ENCODE measurements at regions not wholly inside any gene's neighbourhood (a gene's known extent, or its start where the extent isn't known, plus 50 kb on each side); places are given as distances from the start of the nearest gene placed in this dataset.

DNA sequence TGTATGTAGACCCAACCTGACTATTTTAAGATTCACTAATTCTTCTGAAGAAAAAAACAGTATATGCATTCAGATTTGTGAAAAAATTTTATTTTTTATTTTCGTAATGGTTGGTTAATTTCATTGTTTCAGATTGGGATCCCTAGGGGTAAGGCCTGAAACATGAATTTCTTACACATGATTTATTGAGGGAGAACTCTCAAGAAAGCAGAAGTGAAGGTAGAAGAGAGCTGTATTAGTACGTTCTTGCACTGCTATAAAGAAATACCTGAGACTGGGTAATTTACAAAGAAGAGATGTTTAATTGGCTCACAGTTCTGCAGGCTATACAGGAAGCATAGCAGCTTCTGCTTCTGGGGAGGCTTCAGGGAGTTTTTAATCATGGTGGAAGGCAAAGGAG is 611.9 kb upstream of the TECRL start:
- Histone ChIP-seq H3K36me3 (no peaks in the 10 kb centered on the region), H3K27ac (no peak overlapping the region), H3K27me3 (no peaks in the 10 kb centered on the region), H3K4me1 (peaks cover 0 to 3% (median 0%) of the 10 kb centered on the region in 4 donors), H3K4me3 (no peak overlapping the region), H3K9me3 (no peaks in the 10 kb centered on the region)
- intact Hi-C loops (cut with DNase I), result no loop called here
- 65 to 87% methylated on average over 2 of the region's 2 CpGs for WGBS, 2 donors
- TF ChIP-seq POLR2A (IDR thresholded peaks at IDR 0.05), result no peak
- DNase-seq, result no peak

DNA sequence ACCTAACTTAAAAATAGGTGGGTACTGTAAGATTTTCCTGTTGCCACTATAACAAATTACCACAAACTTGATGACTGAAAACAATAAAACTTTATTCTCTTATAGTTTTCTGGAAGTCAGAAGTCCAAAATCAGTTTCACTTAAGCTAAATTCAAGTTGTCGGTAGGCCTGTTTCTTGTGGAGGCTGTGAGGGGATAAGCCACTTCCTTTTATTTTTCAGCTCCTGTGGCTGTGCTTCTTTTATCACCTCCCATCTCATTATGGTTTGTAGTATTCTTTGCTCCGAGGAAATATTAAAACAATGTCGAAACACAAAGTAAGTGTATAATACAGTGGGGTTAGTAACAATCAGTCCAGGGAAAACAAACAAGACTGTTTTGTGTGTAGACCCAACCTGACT is 610.5 kb upstream of the TECRL start:
- no peaks in the 10 kb centered on the region for H3K27me3 ChIP-seq
- WGBS, 2 donors, result 48 to 49% methylated on average over 3 of the region's 3 CpGs
- no peak overlapping the region for H3K4me3 ChIP-seq
- DNase-seq, result no peak
- TF ChIP-seq, protein P1, sequence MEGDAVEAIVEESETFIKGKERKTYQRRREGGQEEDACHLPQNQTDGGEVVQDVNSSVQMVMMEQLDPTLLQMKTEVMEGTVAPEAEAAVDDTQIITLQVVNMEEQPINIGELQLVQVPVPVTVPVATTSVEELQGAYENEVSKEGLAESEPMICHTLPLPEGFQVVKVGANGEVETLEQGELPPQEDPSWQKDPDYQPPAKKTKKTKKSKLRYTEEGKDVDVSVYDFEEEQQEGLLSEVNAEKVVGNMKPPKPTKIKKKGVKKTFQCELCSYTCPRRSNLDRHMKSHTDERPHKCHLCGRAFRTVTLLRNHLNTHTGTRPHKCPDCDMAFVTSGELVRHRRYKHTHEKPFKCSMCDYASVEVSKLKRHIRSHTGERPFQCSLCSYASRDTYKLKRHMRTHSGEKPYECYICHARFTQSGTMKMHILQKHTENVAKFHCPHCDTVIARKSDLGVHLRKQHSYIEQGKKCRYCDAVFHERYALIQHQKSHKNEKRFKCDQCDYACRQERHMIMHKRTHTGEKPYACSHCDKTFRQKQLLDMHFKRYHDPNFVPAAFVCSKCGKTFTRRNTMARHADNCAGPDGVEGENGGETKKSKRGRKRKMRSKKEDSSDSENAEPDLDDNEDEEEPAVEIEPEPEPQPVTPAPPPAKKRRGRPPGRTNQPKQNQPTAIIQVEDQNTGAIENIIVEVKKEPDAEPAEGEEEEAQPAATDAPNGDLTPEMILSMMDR (IDR thresholded peaks at IDR 0.05), result no peak
- TF ChIP-seq POLR2A (IDR thresholded peaks at IDR 0.05) (no peak), POLR2AphosphoS5 (IDR thresholded peaks at IDR 0.05) (no peak), EP300 (IDR thresholded peaks at IDR 0.05) (no peak)
- H3K9me3 ChIP-seq, result no peaks in the 10 kb centered on the region
- no peaks in the 10 kb centered on the region for H3K36me3 ChIP-seq
- peaks cover 0 to 3% (median 0%) of the 10 kb centered on the region in 4 donors for H3K4me1 ChIP-seq
- intact Hi-C loops (cut with DNase I), result no loop called here
- H3K27ac ChIP-seq, result no peak overlapping the region

DNA sequence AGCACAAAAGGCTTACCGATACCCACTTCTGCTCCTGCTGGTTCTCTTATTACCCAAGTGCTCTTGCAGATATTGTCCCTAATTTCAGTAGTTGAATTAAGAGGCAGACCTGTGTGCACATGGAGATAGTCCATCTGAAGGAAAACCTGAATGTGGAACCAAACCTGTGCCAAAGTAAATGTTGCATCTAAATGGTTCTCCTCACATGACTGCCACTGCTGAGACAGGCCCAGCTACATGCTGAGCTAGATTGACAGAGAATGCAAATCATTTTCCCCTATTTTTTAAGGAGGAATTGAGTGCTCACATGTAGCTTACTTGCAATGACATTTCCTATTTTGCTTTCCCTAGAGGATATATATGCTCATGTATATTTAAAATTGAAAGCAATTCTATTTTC is 609.1 kb upstream of the TECRL start:
- Histone ChIP-seq H3K4me1 (no peaks in the 10 kb centered on the region), H3K27ac (no peak overlapping the region), H3K36me3 (no peaks in the 10 kb centered on the region), H3K4me3 (no peak overlapping the region), H3K27me3 (no peaks in the 10 kb centered on the region), H3K9me3 (no peaks in the 10 kb centered on the region)
- no peak for DNase-seq
- WGBS, 2 donors, result 93 to 94% methylated on average over 1 of the region's 1 CpG
- intact Hi-C loops (cut with DNase I), result no loop called here
- TF ChIP-seq, protein P1 (IDR thresholded peaks at IDR 0.05), result no peak
- TF ChIP-seq EP300 (IDR thresholded peaks at IDR 0.05), result no peak
- TF ChIP-seq POLR2A (IDR thresholded peaks at IDR 0.05), result no peak
- TF ChIP-seq POLR2AphosphoS5 (IDR thresholded peaks at IDR 0.05), result no peak

DNA sequence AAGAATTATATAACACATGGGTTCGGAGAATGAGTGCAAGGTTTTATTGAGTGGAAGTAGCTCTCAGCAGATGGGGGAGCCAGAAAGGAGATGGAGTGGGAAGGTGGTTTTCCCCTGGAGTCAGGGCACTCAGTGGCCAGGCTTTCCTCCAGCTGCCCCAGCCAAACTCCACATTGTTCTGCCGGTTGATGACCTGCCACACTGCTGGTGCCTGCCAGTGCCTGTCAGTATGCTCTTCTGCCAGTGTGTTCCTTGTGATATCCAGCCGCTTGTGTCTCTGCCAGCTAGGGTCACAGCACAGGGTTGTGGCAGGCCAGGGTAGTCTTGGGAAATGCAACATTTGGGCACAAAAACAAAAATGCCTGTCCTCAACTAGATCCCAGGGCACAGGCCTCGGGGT is 604.8 kb upstream of the TECRL start:
- H3K36me3 ChIP-seq, result no peaks in the 10 kb centered on the region
- no peaks in the 10 kb centered on the region for H3K9me3 ChIP-seq
- intact Hi-C loops (cut with DNase I), result no loop called here
- H3K27me3 ChIP-seq, result no peaks in the 10 kb centered on the region
- WGBS, 2 donors, result 53 to 78% methylated on average over 4 of the region's 4 CpGs
- no peak overlapping the region for H3K4me3 ChIP-seq
- no peak for TF ChIP-seq POLR2A (IDR thresholded peaks at IDR 0.05)
- no peak for TF ChIP-seq POLR2AphosphoS5 (IDR thresholded peaks at IDR 0.05)
- TF ChIP-seq EP300 (IDR thresholded peaks at IDR 0.05), result no peak
- TF ChIP-seq, protein P1 (IDR thresholded peaks at IDR 0.05), result no peak
- DNase-seq, result no peak
- no peaks in the 10 kb centered on the region for H3K4me1 ChIP-seq
- no peak overlapping the region for H3K27ac ChIP-seq

DNA sequence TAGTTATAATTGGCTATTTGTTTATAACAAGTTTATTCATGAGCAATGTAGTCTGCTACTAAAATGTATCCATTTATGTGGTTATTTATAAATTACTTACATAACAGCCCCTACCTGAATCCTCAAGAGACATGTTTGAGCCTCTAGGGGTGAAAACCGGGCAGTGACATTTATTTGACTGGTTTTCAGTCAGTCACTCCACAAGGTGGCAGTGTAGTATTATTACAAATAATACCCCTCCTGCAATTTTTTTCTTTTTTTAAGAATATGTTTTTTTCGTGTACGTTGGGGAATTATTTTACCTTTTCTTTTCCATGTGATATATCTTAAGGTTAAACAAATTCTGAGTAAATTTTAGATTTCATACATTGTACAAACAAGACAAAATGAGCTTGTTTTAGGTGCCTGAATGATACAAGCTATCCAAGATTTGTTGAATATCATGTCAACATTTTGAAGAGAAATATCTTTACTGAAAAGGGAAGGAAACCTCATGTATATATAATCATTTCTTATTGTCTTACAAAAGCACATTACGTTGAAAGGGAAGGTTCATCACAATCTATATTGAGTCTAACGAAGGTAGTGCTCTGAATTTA is 598.7 kb upstream of the TECRL start:
- H3K9me3 ChIP-seq, result no peaks in the 10 kb centered on the region
- H3K36me3 ChIP-seq, result no peaks in the 10 kb centered on the region
- intact Hi-C loops (cut with DNase I), result no loop called here
- TF ChIP-seq POLR2AphosphoS5 (IDR thresholded peaks at IDR 0.05) (no peak), POLR2A (IDR thresholded peaks at IDR 0.05) (no peak)
- TF ChIP-seq, protein P1 (IDR thresholded peaks at IDR 0.05), result peak in 1 of 4 experiments; percentile 26
- no peaks in the 10 kb centered on the region for H3K4me1 ChIP-seq
- H3K27ac ChIP-seq, result no peak overlapping the region
- H3K27me3 ChIP-seq, result no peaks in the 10 kb centered on the region
- DNase-seq, result no peak
- 41 to 44% methylated on average over 5 of the region's 5 CpGs for WGBS, 2 donors
- no peak overlapping the region for H3K4me3 ChIP-seq
